GM21825 (cell line): ENCODE measurements at regions not wholly inside any gene's neighbourhood (a gene's known extent, or its start where the extent isn't known, plus 50 kb on each side); places are given as distances from the start of the nearest gene placed in this dataset.
"Not testable (repeated sequence)": the region's sequence is repeated elsewhere in the genome, so short reads cannot be mapped to it uniquely, and the experiment has no call there.

Source experiments
- ATAC-seq: cut with Tn5 transposase; IDR thresholded peaks from one replicate; pipeline ENCODE4 v1.9.1; 2021; ENCODE audit warnings: mild to moderate bottlenecking, moderate library complexity; ENCODE audit not compliant: unreplicated experiment

DNA sequence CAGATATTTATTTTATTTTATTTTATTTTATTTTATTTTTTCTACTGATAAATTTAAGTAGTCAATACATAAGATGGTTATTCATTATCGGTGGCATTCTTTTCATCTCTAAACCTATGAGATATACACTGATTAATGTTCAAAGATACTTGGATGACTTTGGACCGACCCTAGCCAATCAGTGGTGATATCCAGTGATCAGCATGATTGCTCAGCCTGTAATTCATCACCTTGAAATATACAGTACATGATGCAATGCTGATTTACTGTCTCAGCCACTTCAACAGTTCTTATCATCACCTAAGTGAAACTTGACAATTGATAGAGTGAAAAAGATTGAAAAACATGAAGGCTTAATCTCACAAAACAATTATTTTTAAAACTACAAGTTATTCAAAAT lies 1651.0 kb downstream of the REEP3 start:
- no peak for ATAC-seq

DNA sequence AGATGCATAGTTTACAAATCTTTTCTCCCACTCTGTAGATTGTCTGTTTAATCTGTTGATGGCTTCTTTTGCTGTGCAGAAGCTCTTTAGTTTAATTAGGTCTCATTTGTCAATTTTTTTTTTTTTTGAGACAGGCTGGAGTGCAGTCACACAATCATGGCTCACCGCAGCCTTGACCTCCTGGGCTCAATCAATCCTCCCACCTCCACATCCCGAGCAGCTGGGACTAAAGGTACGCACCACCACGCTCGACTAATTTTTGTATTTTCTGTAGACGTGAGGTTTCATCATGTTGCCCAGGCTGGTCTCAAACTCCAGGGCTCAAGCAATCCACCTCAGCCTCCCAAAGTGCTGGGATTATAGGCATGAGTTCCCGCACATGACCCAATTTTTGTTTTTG lies 1655.8 kb downstream of the REEP3 start:
- ATAC-seq, result no peak

DNA sequence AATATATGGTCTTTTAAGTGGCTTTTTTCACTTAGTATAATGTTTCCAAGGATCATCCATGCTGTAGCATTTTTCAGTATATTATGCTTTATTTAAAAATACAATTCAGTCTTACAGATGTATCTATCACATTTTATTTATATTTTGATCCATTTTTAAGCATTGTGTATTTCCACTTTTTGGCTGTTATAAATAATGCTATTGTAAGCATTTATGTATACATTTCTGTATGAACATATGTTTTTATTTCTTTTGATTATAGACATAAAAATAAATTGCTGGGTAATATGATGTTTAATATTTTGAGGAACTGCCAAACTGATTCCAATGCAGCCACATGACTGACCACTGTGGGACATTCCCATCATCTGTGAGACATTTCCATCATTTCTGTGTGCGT lies 1662.0 kb downstream of the REEP3 start:
- ATAC-seq, result no peak

DNA sequence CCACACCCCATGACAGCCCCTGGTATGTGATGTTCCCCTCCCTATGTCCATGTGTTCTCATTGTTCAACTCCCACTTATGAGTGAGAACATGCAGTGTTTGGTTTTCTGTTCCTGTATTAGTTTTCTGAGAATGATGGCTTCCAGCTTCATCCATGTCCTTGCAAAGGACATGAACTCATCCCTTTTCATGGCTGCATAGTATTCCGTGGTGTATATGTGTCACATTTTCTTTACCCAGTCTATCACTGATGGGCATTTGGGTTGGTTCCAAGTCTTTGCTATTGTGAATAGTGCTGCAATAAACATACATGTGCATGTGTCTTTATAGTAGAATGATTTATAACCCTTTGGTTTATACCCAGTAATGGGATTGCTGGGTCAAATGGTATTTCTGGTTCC lies 1665.5 kb downstream of the REEP3 start:
- not testable (repeated sequence) for ATAC-seq

DNA sequence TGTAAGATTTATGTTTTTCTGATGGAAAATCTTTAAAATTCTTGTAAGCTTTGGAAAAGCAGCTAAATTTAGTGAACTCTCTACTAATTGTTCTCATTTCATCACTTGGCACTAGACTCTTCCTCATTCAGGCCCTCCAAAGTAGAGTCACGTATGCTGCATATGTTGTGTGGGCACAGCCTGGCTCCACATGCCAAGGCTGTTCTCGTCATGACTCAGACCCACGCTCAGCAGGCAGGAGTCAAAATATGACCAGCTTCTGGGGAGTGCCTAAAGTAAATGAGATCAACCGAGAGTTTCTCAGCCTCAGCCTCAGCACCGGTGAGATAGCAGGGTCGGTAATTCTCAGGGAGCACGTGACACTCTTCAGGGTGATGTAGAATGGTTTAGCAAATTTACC lies 1672.9 kb downstream of the REEP3 start:
- no peak for ATAC-seq

DNA sequence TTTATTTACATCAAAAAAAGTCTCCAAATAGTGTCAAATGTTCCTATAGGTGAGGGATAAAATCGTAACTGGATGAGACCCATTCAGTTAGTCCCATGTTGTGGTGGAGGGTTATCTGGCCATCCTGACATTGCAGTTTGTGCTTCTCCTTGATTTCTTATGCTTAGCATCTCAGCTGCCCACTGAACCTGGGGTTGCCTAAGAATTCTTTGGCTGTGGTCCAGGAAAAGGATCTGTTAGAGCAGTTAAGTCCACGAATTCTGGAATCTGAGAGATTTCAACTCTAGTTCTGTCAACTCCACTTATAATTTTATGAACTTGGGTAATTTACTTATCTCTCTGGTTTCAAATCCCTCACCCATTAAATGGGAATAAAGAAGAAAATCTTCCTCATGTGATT lies 1673.4 kb downstream of the REEP3 start:
- ATAC-seq, result no peak

DNA sequence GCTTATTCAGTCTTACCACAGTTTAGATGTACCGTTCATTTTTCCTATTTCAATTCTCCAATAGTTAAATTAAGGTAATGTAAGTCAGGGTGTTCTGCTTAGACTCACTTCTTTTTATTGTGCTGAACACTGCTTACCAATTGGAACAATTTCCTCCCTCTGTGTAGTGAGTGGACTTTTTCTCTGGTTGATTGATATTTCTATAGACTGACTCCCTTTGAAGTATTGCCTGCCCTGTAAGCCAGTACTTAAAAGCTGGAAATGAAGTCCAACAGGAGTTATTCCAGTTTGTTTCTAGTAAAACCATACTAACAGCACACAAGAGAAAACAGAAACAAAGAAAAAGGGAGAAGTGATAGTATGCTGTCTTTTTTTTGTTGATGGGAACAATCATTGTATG lies 1674.9 kb downstream of the REEP3 start:
- no peak for ATAC-seq

DNA sequence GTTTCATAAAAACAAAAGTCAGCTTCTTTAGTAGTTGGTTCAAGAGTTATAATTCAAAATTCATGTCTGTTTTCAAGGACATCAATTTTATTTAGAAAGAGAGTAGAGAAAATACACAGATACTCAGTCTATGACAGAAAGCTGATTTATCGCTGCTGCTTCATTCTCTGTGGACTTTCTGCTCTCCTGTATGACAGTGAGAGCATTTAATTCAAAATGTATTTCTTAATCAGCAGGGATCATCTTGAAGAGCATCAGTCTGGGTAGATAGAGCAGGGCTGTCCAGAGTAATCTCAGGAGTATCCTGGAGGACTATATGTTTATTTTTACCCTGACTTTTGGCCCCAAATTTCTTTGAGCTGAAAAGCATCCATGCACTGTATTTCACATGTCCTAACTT lies 1676.7 kb downstream of the REEP3 start:
- ATAC-seq, result no peak

DNA sequence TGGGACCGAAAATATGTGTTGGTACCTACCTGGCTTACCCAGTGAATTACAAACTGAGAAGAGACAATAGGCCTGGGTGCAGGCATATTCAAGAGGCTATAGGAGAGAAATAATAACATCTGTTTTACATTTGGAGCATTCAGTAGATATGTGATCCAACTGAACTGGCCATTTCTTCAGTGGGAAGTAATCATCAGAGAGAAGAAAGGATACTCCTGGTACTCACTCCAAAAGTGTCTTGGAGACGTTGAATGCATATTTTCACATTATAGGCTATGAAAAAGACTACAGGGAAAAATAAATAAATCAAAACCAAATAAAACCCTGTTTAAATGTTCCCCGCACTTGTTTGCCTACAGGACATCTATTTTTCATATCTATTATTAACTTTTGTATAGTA lies 1680.3 kb downstream of the REEP3 start:
- ATAC-seq, result no peak

DNA sequence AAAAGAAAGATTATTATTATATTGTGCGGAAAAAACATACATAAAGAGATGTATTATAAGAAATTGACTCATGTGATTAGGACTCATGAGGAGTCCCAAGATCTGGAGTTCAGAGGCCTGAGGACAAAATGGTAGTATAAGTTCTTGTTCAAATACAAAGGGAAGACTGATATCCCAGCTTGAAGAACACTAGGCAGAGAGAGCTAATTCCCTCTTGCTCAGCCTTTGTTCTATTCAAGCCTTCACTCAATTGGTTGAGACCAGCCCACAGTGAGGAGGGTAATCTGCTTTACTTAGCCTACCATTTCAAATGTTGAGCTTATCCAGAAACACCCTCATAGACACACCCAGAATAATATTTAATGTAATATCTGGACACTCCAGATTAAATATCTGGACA lies 1683.8 kb downstream of the REEP3 start:
- no peak for ATAC-seq

DNA sequence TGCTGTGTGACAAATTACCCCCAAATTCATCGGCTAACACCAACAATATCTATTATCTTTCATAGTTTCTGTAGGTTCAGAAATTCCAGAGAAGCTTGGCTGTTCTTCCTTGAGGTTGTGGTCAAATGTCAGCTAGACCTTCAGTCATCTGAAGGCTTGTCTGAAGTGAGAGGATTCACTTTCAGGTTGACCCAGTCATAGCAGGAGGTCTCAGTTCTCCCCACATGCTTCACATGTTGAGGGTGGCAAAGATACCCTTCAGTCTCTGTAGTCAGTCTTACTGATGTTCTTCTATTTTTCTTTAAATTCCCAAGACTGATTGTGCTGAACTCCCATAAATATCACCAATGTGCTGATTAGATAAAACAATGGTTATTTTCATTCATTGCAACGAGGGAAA lies 1692.0 kb downstream of the REEP3 start:
- ATAC-seq, result no peak

DNA sequence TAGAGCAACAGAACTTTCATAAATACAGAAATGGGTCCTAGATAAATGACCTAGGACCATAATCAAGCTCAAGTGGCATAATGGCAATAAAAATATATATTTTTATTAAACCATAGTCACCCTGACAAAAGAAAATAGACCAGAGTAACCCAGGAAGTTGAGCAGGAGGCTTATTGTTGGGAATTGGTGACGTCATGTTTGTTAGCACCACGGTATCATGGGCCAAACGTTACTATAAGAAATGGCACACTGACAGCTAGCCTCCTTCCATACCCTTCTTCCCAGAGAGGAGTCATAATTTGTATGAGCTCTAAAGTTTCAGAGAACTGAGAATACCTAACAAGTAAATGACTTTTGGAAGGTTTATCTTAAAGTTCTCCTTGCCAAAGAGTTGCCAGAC lies 1698.2 kb downstream of the REEP3 start:
- no peak for ATAC-seq

DNA sequence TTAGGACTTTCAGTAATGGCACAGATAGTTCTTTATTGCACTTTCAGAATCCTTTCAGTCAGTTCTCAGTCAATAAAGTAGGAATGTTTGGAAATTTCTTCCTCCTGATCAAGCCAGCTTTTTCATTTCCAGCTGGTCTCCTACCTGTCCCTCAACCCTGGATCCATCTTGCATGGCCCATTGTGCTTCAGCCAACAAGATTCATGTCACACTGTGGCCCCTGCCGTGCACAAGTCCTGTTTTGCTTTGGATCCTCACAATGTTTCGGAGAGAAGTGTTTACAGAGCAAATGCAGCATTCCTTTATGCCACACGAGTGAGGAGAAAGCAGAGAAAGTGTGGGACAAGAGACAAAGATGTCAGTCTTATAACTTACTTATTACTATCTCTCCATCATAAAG lies 1694.7 kb upstream of the LRRTM3 start:
- ATAC-seq, result no peak

DNA sequence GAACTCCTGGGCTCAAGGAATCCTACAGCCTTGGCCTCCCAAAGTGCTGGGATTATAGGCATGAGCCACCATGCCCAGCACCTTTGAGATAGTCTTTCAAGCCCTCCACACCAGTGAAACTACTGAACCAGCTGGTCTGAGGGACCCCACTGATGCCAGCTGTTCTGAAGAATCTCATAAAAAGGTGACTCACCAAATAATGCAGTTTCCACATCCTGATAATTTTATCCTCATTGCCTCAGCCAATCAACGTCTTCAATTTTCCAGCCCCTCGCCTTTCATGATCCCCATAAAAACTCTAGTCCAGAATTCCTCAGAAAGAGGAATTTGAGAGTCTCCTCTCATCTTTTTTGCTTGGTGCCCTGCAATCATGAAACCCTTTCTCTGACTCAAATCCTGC lies 1691.6 kb upstream of the LRRTM3 start:
- ATAC-seq, result no peak

DNA sequence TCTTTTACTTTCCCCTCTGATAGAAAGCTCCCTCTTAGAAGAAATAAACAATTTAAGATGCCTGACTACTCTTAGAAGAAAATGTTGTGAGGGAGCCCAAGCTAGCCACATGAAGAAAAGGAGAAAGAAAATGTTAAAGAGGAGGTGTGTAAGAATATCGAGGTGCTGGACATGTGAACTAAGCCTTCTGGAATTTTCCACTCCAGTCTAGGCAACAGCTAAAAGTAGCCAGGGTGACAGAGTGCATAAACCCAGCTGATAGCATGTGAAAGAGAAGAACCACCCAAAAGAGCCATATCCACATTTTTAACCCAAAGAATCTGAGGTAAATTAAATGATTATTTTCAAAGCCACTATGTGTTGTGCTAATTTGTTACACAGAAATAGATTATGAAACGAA lies 1690.6 kb upstream of the LRRTM3 start:
- no peak for ATAC-seq

DNA sequence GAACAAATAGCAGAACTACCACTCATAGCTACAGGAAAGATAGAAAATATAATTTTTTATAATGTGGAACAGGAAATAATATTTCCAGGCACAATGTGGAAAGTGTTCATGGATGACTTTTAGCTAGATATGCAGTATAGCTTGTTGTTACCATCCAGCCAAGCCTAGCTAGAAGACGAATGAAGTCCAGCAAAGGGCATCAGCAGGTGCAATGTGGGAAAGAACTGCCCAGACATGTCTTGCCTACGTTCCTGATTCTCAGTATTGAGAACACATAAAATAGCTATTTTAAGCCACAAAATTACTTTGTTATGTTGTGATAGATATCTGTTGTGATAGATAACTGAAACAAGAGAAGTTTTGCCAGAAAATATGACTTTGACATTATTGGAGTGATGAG lies 1690.0 kb upstream of the LRRTM3 start:
- no peak for ATAC-seq

DNA sequence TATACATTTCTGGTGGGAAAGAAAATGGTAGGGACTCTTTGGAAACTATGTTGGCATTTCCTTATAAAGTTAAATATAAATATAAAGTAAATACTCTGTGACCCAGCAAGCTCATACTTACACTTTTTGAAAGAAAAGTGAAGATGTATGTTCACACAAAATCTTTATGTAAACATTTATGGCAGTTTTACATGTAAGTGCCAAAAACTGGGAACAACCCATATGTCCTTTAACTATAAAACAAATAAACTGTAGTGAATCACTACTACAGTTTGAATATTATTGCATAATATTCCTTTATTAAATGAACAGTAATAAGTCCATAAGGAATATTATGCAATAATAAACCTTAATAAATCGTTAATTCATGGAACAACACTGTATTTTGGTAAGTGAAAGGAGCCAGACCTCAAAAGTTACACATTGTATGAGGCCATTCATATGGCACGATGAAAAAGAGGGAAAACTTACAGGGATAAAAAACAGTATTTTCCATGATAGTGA lies 1660.3 kb upstream of the LRRTM3 start:
- no peak for ATAC-seq

DNA sequence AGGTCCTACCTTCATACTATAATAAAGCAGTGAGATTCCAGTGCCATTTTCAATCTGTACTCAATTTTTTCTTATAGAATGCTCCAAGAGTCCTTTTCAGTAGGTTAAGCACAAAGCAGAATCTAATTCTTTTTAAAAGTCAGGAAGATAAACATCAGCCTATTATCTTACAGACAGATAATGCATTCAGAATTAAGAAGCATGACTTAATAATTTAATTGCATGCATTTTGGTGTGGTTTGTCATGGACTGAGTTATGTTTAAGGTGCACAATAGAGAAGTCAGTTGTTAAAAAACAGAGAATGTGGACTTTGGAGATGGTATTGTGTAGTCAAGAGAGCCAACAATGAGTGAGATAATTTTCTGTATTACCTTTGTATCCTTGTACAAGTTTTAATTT lies 1656.3 kb upstream of the LRRTM3 start:
- ATAC-seq, result not testable (repeated sequence)

DNA sequence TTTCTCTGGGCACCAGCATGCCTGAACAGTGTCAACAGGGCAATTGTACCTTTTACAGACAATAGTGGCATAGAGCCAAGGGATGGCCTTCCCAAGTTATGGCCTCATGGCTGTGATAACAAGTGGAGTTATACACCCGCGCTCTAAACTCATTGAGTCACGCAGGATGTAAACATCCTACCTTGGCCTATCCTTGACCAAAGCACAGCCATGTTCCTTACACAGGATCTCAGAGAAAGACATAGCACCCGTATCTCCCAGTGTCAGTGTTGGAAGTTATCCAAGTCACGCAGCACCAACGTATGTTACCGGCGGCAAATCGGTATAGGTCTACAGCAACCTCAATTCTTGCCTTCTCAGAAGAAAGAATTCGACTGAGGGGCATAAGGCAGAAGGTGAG lies 1654.9 kb upstream of the LRRTM3 start:
- ATAC-seq, result no peak

DNA sequence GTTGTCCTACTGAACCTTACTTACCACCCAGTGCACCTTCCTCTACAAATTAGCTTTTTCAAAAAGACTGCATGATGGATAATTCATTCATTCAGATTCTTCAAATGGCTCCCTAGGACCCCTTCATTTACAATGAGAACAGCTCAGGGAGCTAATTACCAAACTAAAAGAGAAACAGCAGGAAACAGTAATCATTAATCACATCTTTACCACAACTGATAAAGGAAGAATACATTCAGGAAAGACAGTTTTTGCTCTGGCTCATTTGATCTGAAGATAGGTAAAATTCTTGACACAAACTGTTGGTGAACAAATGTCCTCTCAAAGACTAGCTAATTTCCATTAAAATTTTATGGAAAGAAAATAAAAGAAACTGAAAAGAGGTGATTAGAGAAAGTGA lies 1652.7 kb upstream of the LRRTM3 start:
- no peak for ATAC-seq

DNA sequence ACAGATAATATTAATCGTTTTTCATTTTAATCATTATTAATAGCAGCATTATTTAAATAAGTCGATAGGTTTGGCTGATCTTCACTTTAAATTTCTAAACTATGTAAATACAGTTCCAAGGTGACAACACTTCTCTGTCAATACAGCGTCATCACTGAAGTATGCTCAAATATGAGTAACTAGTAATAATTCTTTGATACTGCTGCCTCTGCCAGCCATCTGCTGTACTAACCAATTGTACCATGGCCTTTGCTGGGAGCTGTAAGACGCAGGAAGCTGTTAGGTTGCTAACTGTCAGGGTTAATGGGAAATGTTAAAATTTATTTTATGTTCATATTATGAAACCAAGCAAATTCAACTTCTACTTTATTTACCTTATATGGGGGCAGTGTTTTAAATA lies 1650.5 kb upstream of the LRRTM3 start:
- ATAC-seq, result no peak

DNA sequence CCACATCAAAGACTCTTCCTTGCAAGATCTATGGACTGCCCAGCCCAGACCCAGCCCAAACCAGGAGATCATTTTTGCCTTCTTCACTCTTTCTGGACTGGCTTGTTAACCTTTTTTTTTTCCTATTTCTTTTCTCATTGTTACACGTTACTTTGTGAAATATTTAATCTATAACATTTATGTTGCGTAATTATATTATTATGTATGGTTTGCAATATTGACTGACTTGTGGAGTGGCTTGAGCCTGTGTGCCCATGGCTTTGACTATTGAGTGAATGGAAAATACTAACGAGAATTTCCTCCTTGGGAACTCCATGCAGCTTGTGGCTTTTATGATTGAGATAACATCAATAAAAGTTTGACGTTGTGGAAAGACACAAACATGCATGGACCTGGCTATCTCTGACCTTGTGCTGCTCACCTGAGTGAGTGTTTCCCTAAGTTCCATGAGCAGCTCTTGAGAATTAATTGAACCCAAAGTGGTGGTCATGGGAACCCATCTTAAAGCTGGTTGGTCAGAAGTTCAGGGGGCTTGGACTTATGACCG lies 1641.3 kb upstream of the LRRTM3 start:
- ATAC-seq, result no peak

DNA sequence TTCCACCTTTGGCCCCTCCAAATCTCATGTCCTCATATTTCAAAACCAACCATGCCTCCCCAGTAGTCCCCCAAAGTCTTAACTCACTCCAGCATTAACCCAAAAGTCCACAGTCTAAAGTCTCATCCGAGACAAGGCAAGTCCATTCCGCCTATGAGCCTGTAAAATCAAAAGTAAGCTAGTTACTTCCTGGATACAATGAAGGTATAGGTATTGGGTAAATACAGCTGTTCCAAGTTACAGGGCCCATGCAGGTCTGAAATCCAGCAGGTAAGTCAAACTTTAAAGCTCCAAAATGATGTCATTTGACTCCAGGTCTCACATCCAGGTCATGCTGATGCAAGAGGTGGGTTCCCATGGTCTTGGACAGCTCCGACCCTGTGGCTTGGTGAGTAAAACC lies 1640.1 kb upstream of the LRRTM3 start:
- ATAC-seq, result not testable (repeated sequence)

DNA sequence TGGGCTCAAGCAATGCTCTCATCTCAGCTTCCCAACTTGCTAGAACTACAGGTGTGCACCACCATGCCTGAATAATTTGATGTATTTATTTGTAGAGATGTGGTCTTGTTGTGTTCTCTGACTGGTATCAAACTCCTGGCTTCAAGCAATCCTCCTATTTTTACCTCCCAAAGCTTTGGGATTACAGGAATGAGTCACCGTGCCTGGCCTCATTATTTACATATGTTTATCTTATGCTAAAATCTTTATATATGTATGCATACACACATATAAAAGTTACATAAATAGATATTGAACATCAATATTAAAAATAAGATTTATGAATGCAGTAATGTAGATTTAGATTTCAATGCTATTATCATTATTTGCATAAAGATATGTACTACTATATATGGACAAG lies 1634.5 kb upstream of the LRRTM3 start:
- no peak for ATAC-seq
